ENCODE measurements at regions not wholly inside any gene's neighbourhood (a gene's known extent, or its start where the extent isn't known, plus 50 kb on each side); places are given as distances from the start of the nearest gene placed in this dataset.

DNA sequence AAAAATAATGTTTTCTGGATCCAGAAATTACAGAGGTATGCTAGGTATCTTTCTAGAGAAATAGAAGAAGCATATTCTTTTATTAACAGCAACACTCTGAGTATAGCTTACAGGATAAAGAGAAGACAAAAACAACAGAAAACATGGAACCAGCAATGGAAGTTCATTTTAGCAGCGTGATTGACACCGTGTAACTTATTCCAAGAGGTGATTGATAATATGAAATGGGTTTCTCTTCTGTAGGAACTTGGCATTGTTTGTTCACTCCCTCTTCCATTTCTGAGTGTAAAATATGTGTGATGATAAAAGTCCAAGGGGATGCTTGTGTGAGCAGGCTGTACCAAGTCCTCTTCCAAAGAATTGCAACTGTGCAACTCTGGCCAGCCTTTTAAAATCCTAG lies 303.0 kb downstream of the COL12A1 start (continued):
- TF ChIP-seq CBX8 (IDR thresholded peaks at IDR 0.05; ENCODE audit: borderline replicate concordance, extremely low read depth, low read depth, low read length, poor library complexity, severe bottlenecking) (no peak), NEUROD1 (IDR thresholded peaks at IDR 0.05; ENCODE audit: borderline replicate concordance, low read depth, low read length, partially characterized antibody) (no peak), HMGN3 (IDR thresholded peaks at IDR 0.05; ENCODE audit: borderline replicate concordance, extremely low read depth, insufficient read length, low read depth, low read length) (no peak)
- TF ChIP-seq, protein P1, sequence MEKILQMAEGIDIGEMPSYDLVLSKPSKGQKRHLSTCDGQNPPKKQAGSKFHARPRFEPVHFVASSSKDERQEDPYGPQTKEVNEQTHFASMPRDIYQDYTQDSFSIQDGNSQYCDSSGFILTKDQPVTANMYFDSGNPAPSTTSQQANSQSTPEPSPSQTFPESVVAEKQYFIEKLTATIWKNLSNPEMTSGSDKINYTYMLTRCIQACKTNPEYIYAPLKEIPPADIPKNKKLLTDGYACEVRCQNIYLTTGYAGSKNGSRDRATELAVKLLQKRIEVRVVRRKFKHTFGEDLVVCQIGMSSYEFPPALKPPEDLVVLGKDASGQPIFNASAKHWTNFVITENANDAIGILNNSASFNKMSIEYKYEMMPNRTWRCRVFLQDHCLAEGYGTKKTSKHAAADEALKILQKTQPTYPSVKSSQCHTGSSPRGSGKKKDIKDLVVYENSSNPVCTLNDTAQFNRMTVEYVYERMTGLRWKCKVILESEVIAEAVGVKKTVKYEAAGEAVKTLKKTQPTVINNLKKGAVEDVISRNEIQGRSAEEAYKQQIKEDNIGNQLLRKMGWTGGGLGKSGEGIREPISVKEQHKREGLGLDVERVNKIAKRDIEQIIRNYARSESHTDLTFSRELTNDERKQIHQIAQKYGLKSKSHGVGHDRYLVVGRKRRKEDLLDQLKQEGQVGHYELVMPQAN (IDR thresholded peaks at IDR 0.05; ENCODE audit: borderline replicate concordance), result no peak
- TF ChIP-seq, protein P2, sequence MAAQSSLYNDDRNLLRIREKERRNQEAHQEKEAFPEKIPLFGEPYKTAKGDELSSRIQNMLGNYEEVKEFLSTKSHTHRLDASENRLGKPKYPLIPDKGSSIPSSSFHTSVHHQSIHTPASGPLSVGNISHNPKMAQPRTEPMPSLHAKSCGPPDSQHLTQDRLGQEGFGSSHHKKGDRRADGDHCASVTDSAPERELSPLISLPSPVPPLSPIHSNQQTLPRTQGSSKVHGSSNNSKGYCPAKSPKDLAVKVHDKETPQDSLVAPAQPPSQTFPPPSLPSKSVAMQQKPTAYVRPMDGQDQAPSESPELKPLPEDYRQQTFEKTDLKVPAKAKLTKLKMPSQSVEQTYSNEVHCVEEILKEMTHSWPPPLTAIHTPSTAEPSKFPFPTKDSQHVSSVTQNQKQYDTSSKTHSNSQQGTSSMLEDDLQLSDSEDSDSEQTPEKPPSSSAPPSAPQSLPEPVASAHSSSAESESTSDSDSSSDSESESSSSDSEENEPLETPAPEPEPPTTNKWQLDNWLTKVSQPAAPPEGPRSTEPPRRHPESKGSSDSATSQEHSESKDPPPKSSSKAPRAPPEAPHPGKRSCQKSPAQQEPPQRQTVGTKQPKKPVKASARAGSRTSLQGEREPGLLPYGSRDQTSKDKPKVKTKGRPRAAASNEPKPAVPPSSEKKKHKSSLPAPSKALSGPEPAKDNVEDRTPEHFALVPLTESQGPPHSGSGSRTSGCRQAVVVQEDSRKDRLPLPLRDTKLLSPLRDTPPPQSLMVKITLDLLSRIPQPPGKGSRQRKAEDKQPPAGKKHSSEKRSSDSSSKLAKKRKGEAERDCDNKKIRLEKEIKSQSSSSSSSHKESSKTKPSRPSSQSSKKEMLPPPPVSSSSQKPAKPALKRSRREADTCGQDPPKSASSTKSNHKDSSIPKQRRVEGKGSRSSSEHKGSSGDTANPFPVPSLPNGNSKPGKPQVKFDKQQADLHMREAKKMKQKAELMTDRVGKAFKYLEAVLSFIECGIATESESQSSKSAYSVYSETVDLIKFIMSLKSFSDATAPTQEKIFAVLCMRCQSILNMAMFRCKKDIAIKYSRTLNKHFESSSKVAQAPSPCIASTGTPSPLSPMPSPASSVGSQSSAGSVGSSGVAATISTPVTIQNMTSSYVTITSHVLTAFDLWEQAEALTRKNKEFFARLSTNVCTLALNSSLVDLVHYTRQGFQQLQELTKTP (IDR thresholded peaks at IDR 0.05; ENCODE audit: low read depth in 1 of 2, partially characterized antibody in 2 of 2), result no peak

Data from K562 (cell line).